Fibroblast of the aortic adventitia (primary cell): ENCODE measurements at regions not wholly inside any gene's neighbourhood (a gene's known extent, or its start where the extent isn't known, plus 50 kb on each side); places are given as distances from the start of the nearest gene placed in this dataset.

Experiments
- DNase-seq: peaks from one replicate; pipeline ENCODE4 v3.0.0-alpha.2; 2010; ENCODE audit warnings: low read depth
- H3K4me3 ChIP-seq: 2 replicates; pipeline ENCODE4 v1.5.1; 2011; ENCODE audit warnings: low read depth, mild to moderate bottlenecking, control low read depth, low read length, moderate library complexity
- TF ChIP-seq, protein P1 (sequence below): IDR thresholded peaks from 2 replicates; pipeline ENCODE4 v1.5.1; 2011; ENCODE audit warnings: mild to moderate bottlenecking, low read length, control low read depth, inconsistent platforms; ENCODE audit not compliant: insufficient read depth

DNA sequence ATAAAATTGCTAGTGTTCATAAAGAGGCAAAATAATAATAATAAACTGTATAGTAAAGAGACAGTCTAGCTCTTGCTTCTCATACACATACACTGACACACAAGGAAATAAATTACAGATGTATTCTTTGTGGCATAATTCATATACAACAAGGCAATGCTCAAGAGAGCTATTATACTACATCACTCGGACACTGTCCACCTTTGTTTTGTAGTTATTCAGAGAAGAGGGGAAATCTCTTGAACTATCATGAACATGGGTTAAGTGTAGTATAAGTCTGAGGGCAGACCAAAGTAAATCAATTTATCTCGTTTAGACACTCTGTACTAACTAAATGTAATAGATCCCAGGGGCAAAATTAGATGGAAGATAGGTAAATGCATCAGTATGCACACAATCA, 72.7 kb upstream of the PHIP start:
- no peak overlapping the region for H3K4me3 ChIP-seq
- TF ChIP-seq, protein P1, sequence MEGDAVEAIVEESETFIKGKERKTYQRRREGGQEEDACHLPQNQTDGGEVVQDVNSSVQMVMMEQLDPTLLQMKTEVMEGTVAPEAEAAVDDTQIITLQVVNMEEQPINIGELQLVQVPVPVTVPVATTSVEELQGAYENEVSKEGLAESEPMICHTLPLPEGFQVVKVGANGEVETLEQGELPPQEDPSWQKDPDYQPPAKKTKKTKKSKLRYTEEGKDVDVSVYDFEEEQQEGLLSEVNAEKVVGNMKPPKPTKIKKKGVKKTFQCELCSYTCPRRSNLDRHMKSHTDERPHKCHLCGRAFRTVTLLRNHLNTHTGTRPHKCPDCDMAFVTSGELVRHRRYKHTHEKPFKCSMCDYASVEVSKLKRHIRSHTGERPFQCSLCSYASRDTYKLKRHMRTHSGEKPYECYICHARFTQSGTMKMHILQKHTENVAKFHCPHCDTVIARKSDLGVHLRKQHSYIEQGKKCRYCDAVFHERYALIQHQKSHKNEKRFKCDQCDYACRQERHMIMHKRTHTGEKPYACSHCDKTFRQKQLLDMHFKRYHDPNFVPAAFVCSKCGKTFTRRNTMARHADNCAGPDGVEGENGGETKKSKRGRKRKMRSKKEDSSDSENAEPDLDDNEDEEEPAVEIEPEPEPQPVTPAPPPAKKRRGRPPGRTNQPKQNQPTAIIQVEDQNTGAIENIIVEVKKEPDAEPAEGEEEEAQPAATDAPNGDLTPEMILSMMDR, result no peak
- DNase-seq, result no peak

DNA sequence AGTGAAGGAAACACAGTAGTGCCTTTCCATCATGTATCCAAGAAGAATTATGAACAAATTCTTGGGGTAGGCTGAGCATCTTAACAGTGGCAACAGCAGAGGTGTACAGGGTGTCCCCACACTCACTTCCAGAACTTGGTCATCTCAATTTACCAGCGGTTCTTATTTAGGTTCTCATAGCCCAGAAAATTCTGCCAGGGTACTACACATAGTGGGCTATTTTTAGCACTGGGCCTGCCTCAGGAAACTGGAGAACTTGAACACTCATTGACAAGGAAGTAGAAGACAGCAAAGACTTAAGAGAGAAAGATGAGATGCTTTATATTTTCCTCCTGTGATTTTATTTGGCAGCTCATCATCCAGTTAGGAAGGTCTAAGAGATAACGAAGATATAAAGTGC, 71.8 kb upstream of the PHIP start:
- TF ChIP-seq, protein P1, result no peak
- H3K4me3 ChIP-seq, result no peak overlapping the region
- DNase-seq, result no peak

DNA sequence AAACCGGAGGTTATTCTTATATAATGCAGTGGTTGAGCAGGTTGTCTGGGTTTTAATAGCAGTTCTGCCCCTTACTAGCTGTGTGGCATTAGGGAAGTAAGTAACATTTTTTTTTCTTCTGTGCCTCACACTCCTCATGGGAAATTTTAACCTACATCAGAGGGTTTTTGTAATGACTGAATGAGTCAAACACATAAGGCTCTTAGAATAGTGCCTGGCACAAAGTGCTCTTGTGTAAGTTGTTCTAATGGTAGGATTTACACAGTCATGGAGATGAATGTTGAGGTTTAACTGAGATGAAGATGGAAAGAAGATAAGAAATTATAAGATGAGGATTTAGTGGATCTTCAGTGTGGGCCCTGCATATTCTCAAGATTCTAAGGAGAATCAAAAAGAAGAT, 68.4 kb upstream of the PHIP start:
- TF ChIP-seq, protein P1, result no peak
- no peak for DNase-seq
- no peak overlapping the region for H3K4me3 ChIP-seq

- DNase-seq, result no peak
- no peak overlapping the region for H3K4me3 ChIP-seq
- TF ChIP-seq, protein P1, result no peak
These were observed 67.2 kb upstream of the PHIP start for GRCh38 chr6:79145301-79145700.

- no peak for DNase-seq
- TF ChIP-seq, protein P1, result no peak
- H3K4me3 ChIP-seq, result no peak overlapping the region
These were observed 65.4 kb upstream of the PHIP start for GRCh38 chr6:79143320-79143898.

- TF ChIP-seq, protein P1, result no peak
- no peak overlapping the region for H3K4me3 ChIP-seq
- DNase-seq, result peak; percentile 23
These were observed 60.1 kb upstream of the PHIP start for GRCh38 chr6:79138146-79138545.

- no peak overlapping the region for H3K4me3 ChIP-seq
- TF ChIP-seq, protein P1, result no peak
- DNase-seq, result no peak
These were observed 59.6 kb upstream of the PHIP start for GRCh38 chr6:79137671-79138070.
